ENCODE measurements at regions not wholly inside any gene's neighbourhood (a gene's known extent, or its start where the extent isn't known, plus 50 kb on each side); places are given as distances from the start of the nearest gene placed in this dataset.
A peak's percentile ranks its signal among the peaks of the same experiment; 100 is the strongest.
"Not testable (repeated sequence)": the region's sequence is repeated elsewhere in the genome, so short reads cannot be mapped to it uniquely, and the experiment has no call there.

DNA sequence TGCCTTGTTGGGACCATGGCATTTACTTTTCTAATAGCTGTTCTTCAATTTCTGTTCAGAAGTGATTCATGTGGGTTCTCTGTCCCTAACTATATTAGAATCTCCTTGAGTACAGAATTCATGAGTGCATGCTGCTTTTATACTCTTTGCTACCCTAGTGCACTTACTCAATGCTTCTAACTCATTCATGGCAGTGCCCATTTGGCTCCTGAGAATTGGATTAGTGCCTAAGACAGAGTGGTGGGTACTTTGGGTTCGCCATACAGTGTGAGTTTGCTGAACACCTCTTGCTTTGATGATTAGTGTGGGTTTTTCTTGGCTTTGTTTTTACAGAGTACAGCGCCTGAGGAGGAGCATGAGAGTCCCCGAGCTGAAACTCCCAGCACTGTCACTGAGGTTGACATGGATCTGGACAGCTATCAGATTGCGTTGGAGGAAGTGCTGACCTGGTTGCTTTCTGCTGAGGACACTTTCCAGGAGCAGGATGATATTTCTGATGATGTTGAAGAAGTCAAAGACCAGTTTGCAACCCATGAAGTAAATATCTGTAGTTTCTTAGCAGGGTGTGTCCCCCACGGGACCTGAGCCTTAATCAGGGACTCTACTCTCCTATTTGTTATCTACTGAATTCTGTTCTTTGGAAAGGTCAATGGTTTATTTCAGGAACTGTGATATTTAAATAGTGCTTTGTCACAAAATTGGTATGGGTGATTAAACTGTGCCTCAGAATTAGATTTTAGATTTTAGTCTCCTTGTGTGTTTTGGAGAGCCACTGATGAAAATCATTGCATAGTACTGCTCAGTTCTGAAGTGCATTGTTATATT is 150.7 kb downstream of the UTRN start:
- intact Hi-C loops (cut with DNase I; ENCODE audit: low total_unique reads) = no loop called here

DNA sequence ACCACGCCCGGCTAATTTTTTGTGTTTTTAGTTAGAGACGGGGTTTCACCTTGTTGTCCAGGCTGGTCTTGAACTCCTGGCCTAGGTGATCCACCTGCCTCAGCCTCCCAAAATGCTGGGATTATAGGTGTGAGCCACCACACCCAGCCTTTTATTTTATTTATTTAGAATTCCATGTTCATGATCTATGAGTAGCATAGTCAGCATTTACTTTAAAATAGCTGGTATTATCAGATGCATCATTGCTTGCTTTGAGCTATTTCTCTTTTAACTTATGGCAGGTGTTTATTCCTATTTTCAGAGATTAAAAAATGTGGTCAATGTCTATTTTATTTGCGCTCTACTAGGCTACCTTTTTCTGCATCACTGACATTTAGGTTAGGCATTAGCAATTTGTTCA is 152.0 kb downstream of the UTRN start:
- Histone ChIP-seq H3K27ac (no peak overlapping the region), H3K9me3 (no peaks in the 10 kb centered on the region), H3K36me3 (peaks cover 55 to 63% (median 60%) of the 10 kb centered on the region in 3 donors), H3K4me1 (peaks cover 0 to 24% (median 2%) of the 10 kb centered on the region in 4 donors), H3K27me3 (no peaks in the 10 kb centered on the region), H3K4me3 (no peak overlapping the region)
- intact Hi-C loops (cut with DNase I; ENCODE audit: low total_unique reads) = no loop called here
- TF ChIP-seq, protein P1, sequence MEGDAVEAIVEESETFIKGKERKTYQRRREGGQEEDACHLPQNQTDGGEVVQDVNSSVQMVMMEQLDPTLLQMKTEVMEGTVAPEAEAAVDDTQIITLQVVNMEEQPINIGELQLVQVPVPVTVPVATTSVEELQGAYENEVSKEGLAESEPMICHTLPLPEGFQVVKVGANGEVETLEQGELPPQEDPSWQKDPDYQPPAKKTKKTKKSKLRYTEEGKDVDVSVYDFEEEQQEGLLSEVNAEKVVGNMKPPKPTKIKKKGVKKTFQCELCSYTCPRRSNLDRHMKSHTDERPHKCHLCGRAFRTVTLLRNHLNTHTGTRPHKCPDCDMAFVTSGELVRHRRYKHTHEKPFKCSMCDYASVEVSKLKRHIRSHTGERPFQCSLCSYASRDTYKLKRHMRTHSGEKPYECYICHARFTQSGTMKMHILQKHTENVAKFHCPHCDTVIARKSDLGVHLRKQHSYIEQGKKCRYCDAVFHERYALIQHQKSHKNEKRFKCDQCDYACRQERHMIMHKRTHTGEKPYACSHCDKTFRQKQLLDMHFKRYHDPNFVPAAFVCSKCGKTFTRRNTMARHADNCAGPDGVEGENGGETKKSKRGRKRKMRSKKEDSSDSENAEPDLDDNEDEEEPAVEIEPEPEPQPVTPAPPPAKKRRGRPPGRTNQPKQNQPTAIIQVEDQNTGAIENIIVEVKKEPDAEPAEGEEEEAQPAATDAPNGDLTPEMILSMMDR (IDR thresholded peaks at IDR 0.05) = no peak
- DNase-seq = no peak

More for the DNA sequence above, 150.7 kb downstream of the UTRN start:
- no peak for DNase-seq
- Histone ChIP-seq H3K4me1 (peaks cover 0 to 24% (median 2%) of the 10 kb centered on the region in 4 donors), H3K27me3 (no peaks in the 10 kb centered on the region), H3K9me3 (no peaks in the 10 kb centered on the region), H3K36me3 (peaks cover 54 to 60% (median 55%) of the 10 kb centered on the region in 3 donors), H3K4me3 (no peak overlapping the region), H3K27ac (peak overlapping the region in 1 of 2 donors; percentile 3)
- TF ChIP-seq, protein P1 (IDR thresholded peaks at IDR 0.05) = no peak

DNA sequence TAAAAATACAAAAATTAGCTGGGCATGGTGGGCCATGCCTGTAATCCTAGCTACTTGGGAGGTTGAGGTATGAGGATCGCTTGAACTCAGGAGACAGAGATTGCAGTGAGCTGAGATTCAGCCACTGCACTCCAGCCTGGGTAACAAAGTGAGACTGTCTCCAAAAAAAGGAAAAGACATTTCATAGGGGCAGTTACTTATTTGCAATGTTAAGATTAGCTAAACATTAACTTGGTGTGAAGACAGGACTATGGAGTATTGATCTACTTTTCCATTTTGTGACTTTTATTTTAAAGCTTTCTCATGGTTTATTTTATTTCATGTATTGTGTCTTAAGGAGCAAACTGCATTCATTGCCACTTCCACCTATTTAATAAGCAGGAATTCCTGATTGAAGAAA is 153.0 kb downstream of the UTRN start:
- no peak for DNase-seq
- Histone ChIP-seq H3K4me1 (peaks cover 0 to 24% (median 2%) of the 10 kb centered on the region in 4 donors), H3K27ac (no peak overlapping the region), H3K27me3 (no peaks in the 10 kb centered on the region), H3K4me3 (no peak overlapping the region), H3K9me3 (no peaks in the 10 kb centered on the region), H3K36me3 (peaks cover 58 to 69% (median 61%) of the 10 kb centered on the region in 3 donors)
- intact Hi-C loops (cut with DNase I; ENCODE audit: low total_unique reads) = no loop called here
- TF ChIP-seq, protein P1 (IDR thresholded peaks at IDR 0.05) = no peak

DNA sequence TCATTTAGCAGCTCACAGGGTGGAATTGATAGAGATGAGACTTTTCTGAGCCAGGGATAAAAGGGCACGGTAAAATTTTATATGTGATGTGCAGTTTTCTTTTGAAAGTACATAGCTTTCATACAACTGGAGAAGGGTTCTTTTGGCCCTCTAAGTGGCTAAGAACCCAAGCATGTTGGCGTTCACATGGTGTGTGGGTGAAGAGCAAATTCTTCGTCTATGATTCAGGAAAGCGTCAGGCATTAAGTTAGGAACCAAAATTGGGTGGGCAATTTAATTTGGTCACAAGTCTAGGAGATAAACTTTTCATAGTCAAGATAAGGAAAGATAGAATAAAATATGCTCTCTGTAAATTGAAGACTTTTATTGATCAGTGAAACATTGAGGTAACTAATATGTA is 153.9 kb downstream of the UTRN start:
- no peak for DNase-seq
- H3K4me3 ChIP-seq = no peak overlapping the region
- H3K27ac ChIP-seq = no peak overlapping the region
- TF ChIP-seq, protein P1 (IDR thresholded peaks at IDR 0.05) = no peak
- peaks cover 0 to 24% (median 2%) of the 10 kb centered on the region in 4 donors for H3K4me1 ChIP-seq
- intact Hi-C loops (cut with DNase I; ENCODE audit: low total_unique reads) = no loop called here
- H3K9me3 ChIP-seq = no peaks in the 10 kb centered on the region
- no peaks in the 10 kb centered on the region for H3K27me3 ChIP-seq
- H3K36me3 ChIP-seq = peaks cover 61 to 69% (median 63%) of the 10 kb centered on the region in 3 donors

DNA sequence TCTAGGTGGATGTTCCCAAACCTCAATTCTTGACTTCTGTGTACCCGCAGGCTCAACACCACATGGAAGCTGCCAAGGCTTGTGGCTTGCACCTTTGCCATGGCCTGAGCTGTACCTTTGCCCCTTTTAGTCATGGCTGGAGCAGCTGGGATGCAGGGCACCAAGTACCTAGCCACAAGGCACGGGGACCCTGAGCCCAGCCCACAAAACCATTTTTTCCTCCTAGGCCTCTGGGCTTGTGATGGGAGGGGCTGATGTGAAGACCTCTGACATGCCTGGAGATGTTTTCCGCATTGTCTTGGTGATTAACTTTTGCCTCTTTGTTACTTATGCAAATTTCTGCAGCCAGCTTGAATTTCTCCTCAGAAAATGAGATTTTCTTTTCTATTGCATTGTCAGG is 156.7 kb downstream of the UTRN start:
- H3K9me3 ChIP-seq; intact Hi-C loops (cut with DNase I; ENCODE audit: low total_unique reads); H3K4me1 ChIP-seq; DNase-seq; H3K27ac ChIP-seq; H3K27me3 ChIP-seq; H3K4me3 ChIP-seq: not testable (repeated sequence)
- peaks cover 70 to 77% (median 76%) of the 10 kb centered on the region in 3 donors for H3K36me3 ChIP-seq

DNA sequence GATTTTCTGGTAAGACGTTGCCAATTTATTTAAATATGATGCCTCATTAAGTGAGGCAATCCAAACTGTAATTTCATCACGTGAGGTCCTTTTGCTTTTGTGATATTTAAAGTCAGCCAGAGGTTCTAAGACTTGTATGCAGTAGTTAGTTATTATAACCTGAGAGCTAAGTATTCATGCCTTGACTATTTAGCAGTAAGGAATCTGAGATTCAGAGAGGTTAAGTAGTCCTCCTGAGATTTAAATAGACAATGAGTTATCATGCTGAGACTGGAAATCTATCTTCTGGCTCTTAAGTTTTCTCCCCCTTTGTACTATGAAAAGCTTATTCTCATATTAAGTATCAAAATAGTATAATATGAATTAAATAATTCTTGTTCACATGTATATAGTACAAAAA is 158.0 kb downstream of the UTRN start:
- H3K27me3 ChIP-seq = no peaks in the 10 kb centered on the region
- intact Hi-C loops (cut with DNase I; ENCODE audit: low total_unique reads) = no loop called here
- no peaks in the 10 kb centered on the region for H3K4me1 ChIP-seq
- peaks cover 65 to 73% (median 67%) of the 10 kb centered on the region in 3 donors for H3K36me3 ChIP-seq
- no peak overlapping the region for H3K4me3 ChIP-seq
- no peak overlapping the region for H3K27ac ChIP-seq
- H3K9me3 ChIP-seq = no peaks in the 10 kb centered on the region
- TF ChIP-seq, protein P1 (IDR thresholded peaks at IDR 0.05) = no peak
- no peak for DNase-seq

Data from tibial artery (tissue), 4 donors.